GM12801 (cell line): ENCODE measurements at regions not wholly inside any gene's neighbourhood (a gene's known extent, or its start where the extent isn't known, plus 50 kb on each side); places are given as distances from the start of the nearest gene placed in this dataset.

ENCODE experiments used
- CTCF ChIP-seq: IDR thresholded peaks from one replicate; pipeline ENCODE4 v1.5.1; 2011; ENCODE audit warnings: control low read depth; ENCODE audit not compliant: insufficient read length; ENCODE audit errors: extremely low read depth

- no peak for TF ChIP-seq CTCF
These were observed 305.6 kb downstream of the COG6 start for GRCh38 chr13:39961036-39961435.

GRCh38 chr13:39963612-39964011, 308.1 kb downstream of the COG6 start:
- no peak for TF ChIP-seq CTCF

- TF ChIP-seq CTCF, result no peak
These were observed 309.8 kb downstream of the COG6 start for GRCh38 chr13:39965309-39965708.

- TF ChIP-seq CTCF, result no peak
These were observed 311.9 kb downstream of the COG6 start for GRCh38 chr13:39967199-39967959.

GRCh38 chr13:39968646-39969475, 313.4 kb downstream of the COG6 start:
- TF ChIP-seq CTCF, result no peak

GRCh38 chr13:39970177-39970846, 314.9 kb downstream of the COG6 start:
- no peak for TF ChIP-seq CTCF

GRCh38 chr13:39971526-39971925, 316.1 kb downstream of the COG6 start:
- TF ChIP-seq CTCF, result no peak
